ENCODE measurements at regions not wholly inside any gene's neighbourhood (a gene's known extent, or its start where the extent isn't known, plus 50 kb on each side); places are given as distances from the start of the nearest gene placed in this dataset.
A peak's percentile ranks its signal among the peaks of the same experiment; 100 is the strongest.

GRCh38 chr4:24683116-24683515 lies 98.8 kb upstream of the DHX15 start:
- TF ChIP-seq POLR2A (IDR thresholded peaks at IDR 0.05) (no peak), CTCF (IDR thresholded peaks at IDR 0.05) (peak in 3 of 4 experiments; percentile 32 to 45 (median 33))

Data from gastroesophageal sphincter (tissue), 3 donors.